ENCODE measurements at regions not wholly inside any gene's neighbourhood (a gene's known extent, or its start where the extent isn't known, plus 50 kb on each side); places are given as distances from the start of the nearest gene placed in this dataset.

DNA sequence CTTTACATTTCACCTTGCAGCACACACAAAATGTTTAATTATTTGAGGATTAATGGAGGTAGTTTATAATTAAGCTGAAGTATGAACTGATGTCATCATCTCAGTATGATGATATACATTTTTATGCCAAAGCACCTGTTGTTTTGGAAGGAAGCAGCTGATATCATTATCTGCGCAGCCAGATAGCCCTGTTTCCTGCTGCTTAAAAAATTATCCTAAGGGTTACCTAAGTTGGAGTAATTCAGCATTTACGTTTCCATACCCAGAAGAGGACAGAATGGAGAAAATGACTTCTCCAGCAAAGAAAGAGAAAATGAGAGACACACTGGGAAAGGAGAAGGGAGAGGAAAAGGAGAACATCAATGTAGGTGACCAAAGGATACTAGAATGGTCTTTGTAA lies 370.3 kb upstream of the PLSCR5 start:
- 84% methylated on average over 2 of the region's 2 CpGs; no CpG with 5 or more reads in 1 of the 2 experiments for WGBS, 2 experiments (ENCODE audit: insufficient coverage in 2 of 2)
- Histone ChIP-seq H3K4me1 (ENCODE audit: control insufficient read depth, insufficient read depth, low read length, poor library complexity, severe bottlenecking) (no peaks in the 10 kb centered on the region), H3K9me3 (ENCODE audit: control insufficient read depth, low read length) (no peaks in the 10 kb centered on the region), H3K4me3 (ENCODE audit: extremely low read depth, insufficient read depth, low read length, poor library complexity, severe bottlenecking) (no peak overlapping the region), H3K27ac (ENCODE audit: low read depth, low read length, severe bottlenecking) (no peak overlapping the region), H3K36me3 (ENCODE audit: control insufficient read depth, insufficient read depth, low read length) (no peaks in the 10 kb centered on the region)

DNA sequence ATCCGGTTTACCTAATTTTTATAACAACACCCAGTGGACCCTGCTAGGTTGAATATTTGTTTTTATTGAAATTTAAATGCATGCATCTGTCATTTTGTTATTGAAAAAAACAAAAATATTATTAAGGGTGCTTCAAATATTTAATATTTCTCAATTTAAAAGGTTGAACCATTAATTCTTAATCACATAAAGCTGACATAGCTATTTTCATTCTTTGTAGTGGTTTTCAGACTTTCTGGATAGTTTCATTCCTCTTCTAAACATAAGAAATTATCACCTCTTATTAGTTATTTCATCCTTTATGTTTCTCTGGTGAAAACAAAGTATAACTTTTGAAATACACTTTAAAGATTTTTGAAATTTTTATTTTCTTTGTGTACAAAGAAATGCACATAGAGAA lies 369.9 kb upstream of the PLSCR5 start:
- Histone ChIP-seq H3K27ac (ENCODE audit: low read depth, low read length, severe bottlenecking) (no peak overlapping the region), H3K4me3 (ENCODE audit: extremely low read depth, insufficient read depth, low read length, poor library complexity, severe bottlenecking) (no peak overlapping the region), H3K9me3 (ENCODE audit: control insufficient read depth, low read length) (no peaks in the 10 kb centered on the region), H3K4me1 (ENCODE audit: control insufficient read depth, insufficient read depth, low read length, poor library complexity, severe bottlenecking) (no peaks in the 10 kb centered on the region), H3K36me3 (ENCODE audit: control insufficient read depth, insufficient read depth, low read length) (no peaks in the 10 kb centered on the region)
- WGBS, 2 experiments (ENCODE audit: insufficient coverage in 2 of 2), result no CpG with 5 or more reads among the region's 1 CpG

DNA sequence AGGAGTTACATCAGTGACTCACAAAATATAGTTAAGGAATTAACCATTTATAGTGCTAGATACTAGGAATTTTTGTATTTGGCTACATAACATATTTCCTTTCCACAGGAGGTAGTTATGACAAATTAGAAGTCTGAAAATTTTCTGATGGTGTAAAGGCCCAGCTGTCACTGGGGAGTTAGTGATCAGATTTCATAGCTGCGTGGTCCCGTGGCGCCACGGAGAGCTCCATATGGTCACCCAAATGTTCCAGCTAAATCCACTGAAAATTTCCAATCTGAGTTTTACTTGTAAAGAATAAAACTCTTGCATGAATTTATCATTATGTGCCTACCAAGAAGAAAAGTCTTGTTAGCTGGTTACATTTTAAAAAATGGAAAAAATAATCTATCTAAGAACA lies 368.9 kb upstream of the PLSCR5 start:
- no peaks in the 10 kb centered on the region for H3K9me3 ChIP-seq (ENCODE audit: control insufficient read depth, low read length)
- no peaks in the 10 kb centered on the region for H3K36me3 ChIP-seq (ENCODE audit: control insufficient read depth, insufficient read depth, low read length)
- H3K4me1 ChIP-seq (ENCODE audit: control insufficient read depth, insufficient read depth, low read length, poor library complexity, severe bottlenecking), result peaks cover 8% of the 10 kb centered on the region
- H3K4me3 ChIP-seq (ENCODE audit: extremely low read depth, insufficient read depth, low read length, poor library complexity, severe bottlenecking), result no peak overlapping the region
- no peak overlapping the region for H3K27ac ChIP-seq (ENCODE audit: low read depth, low read length, severe bottlenecking)
- 100% methylated on average over 2 of the region's 4 CpGs; no CpG with 5 or more reads in 1 of the 2 experiments for WGBS, 2 experiments (ENCODE audit: insufficient coverage in 2 of 2)

DNA sequence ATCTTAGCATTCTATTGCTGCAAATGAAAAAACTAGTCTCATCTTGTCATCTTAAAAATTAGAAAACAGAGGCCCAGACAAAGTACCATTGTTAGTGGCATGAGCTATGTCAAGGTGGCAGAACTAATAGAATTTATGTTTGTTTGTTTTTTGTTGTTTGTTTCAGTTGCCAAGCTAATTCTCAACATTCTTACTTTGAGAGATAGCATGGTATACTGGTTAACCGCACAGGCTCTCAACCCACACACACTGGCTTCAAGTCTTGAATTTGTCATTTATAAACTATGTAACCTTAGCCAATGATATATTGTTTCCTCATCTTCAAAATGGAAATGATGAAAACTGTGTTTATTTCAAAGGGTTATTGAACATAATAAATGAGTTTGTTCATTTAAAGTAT lies 367.6 kb upstream of the PLSCR5 start:
- H3K36me3 ChIP-seq (ENCODE audit: control insufficient read depth, insufficient read depth, low read length), result no peaks in the 10 kb centered on the region
- no peak overlapping the region for H3K4me3 ChIP-seq (ENCODE audit: extremely low read depth, insufficient read depth, low read length, poor library complexity, severe bottlenecking)
- H3K9me3 ChIP-seq (ENCODE audit: control insufficient read depth, low read length), result no peaks in the 10 kb centered on the region
- WGBS, 2 experiments (ENCODE audit: insufficient coverage in 2 of 2), result no CpG with 5 or more reads among the region's 1 CpG
- no peak overlapping the region for H3K27ac ChIP-seq (ENCODE audit: low read depth, low read length, severe bottlenecking)
- H3K4me1 ChIP-seq (ENCODE audit: control insufficient read depth, insufficient read depth, low read length, poor library complexity, severe bottlenecking), result peaks cover 20% of the 10 kb centered on the region

DNA sequence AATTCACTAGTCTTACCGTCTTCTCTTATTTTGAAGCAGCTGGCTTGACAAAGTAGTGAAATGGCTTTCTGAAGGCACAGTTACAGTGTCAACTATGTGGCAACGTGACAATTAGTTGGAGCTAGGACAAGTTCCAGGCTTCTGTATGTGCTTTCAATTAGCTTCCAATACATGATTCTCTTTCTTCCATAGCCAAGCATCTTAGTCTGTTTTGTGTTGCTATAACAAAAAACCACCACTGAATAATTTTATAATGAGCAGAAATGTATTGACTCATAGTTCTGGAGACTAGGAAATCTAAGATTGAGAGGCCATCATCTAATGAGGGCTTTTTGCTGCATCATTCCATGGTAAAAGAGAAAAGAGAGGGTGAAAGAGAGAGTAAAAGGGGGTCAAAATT lies 365.1 kb upstream of the PLSCR5 start:
- Histone ChIP-seq H3K9me3 (ENCODE audit: control insufficient read depth, low read length) (no peaks in the 10 kb centered on the region), H3K4me3 (ENCODE audit: extremely low read depth, insufficient read depth, low read length, poor library complexity, severe bottlenecking) (no peak overlapping the region), H3K27ac (ENCODE audit: low read depth, low read length, severe bottlenecking) (no peak overlapping the region), H3K36me3 (ENCODE audit: control insufficient read depth, insufficient read depth, low read length) (no peaks in the 10 kb centered on the region), H3K4me1 (ENCODE audit: control insufficient read depth, insufficient read depth, low read length, poor library complexity, severe bottlenecking) (peaks cover 28% of the 10 kb centered on the region)
- 100% methylated on average over 2 of the region's 2 CpGs; no CpG with 5 or more reads in 1 of the 2 experiments for WGBS, 2 experiments (ENCODE audit: insufficient coverage in 2 of 2)

DNA sequence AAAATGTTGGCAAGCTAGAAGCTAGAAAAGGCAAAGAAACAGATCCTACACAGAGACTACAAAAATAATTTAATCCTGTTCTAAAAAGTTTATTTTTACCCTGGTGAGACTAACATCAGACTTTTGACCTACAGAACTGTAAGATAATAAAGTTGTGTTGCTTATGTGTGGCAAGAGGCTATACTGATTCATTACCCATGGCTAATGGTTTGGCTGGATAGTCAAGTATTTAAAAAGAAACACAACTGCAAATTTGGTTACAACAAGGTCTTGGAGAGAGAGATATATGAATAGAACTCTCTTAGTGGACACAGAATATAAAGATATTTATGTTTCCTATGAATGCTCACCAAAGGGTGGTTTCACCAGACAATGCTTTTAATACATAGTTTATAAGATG lies 364.2 kb upstream of the PLSCR5 start:
- no peaks in the 10 kb centered on the region for H3K9me3 ChIP-seq (ENCODE audit: control insufficient read depth, low read length)
- peak overlapping the region; percentile 97 for H3K27ac ChIP-seq (ENCODE audit: low read depth, low read length, severe bottlenecking)
- H3K4me3 ChIP-seq (ENCODE audit: extremely low read depth, insufficient read depth, low read length, poor library complexity, severe bottlenecking), result no peak overlapping the region
- H3K4me1 ChIP-seq (ENCODE audit: control insufficient read depth, insufficient read depth, low read length, poor library complexity, severe bottlenecking), result peaks cover 28% of the 10 kb centered on the region
- no peaks in the 10 kb centered on the region for H3K36me3 ChIP-seq (ENCODE audit: control insufficient read depth, insufficient read depth, low read length)

- no CpG with 5 or more reads among the region's 1 CpG for WGBS, 2 experiments (ENCODE audit: insufficient coverage in 2 of 2)
- peak overlapping the region; percentile 97 for H3K27ac ChIP-seq (ENCODE audit: low read depth, low read length, severe bottlenecking)
- no peaks in the 10 kb centered on the region for H3K9me3 ChIP-seq (ENCODE audit: control insufficient read depth, low read length)
- H3K36me3 ChIP-seq (ENCODE audit: control insufficient read depth, insufficient read depth, low read length), result no peaks in the 10 kb centered on the region
- peaks cover 28% of the 10 kb centered on the region for H3K4me1 ChIP-seq (ENCODE audit: control insufficient read depth, insufficient read depth, low read length, poor library complexity, severe bottlenecking)
- H3K4me3 ChIP-seq (ENCODE audit: extremely low read depth, insufficient read depth, low read length, poor library complexity, severe bottlenecking), result no peak overlapping the region
Observed at GRCh38 chr3:146968204-146968651, 363.1 kb upstream of the PLSCR5 start.

GRCh38 chr3:146967783-146968182 lies 362.6 kb upstream of the PLSCR5 start:
- Histone ChIP-seq H3K4me3 (ENCODE audit: extremely low read depth, insufficient read depth, low read length, poor library complexity, severe bottlenecking) (no peak overlapping the region), H3K36me3 (ENCODE audit: control insufficient read depth, insufficient read depth, low read length) (no peaks in the 10 kb centered on the region), H3K4me1 (ENCODE audit: control insufficient read depth, insufficient read depth, low read length, poor library complexity, severe bottlenecking) (peaks cover 28% of the 10 kb centered on the region), H3K27ac (ENCODE audit: low read depth, low read length, severe bottlenecking) (peak overlapping the region; percentile 97), H3K9me3 (ENCODE audit: control insufficient read depth, low read length) (no peaks in the 10 kb centered on the region)

- Histone ChIP-seq H3K4me3 (ENCODE audit: extremely low read depth, insufficient read depth, low read length, poor library complexity, severe bottlenecking) (no peak overlapping the region), H3K27ac (ENCODE audit: low read depth, low read length, severe bottlenecking) (no peak overlapping the region), H3K36me3 (ENCODE audit: control insufficient read depth, insufficient read depth, low read length) (no peaks in the 10 kb centered on the region), H3K4me1 (ENCODE audit: control insufficient read depth, insufficient read depth, low read length, poor library complexity, severe bottlenecking) (peaks cover 28% of the 10 kb centered on the region), H3K9me3 (ENCODE audit: control insufficient read depth, low read length) (no peaks in the 10 kb centered on the region)
- WGBS, 2 experiments (ENCODE audit: insufficient coverage in 2 of 2), result 83 to 92% methylated on average over 1 to 2 of the region's 3 CpGs
Observed at GRCh38 chr3:146966124-146966523, 361.0 kb upstream of the PLSCR5 start.

DNA sequence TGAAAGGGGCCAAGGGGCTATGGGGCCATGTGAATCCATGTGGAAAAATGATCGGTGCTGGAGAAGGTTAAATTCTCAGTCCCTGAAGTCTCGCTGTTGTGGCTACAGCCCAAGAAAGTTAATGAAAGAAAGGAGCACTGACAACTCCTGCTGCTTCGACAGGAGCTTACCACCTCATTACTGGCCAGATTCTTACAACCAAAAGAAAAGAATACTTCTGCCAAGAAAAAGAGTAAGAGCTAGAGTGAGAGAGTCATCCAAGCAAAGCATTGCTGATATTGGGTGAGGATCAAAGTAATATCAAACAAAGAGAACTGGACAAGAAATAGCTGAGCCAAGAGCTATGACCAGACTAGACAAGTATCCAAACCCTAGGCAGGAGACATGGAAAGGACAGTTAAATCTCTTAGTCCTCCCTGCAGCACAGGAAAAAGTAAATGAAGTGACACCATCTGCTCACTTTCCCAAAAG lies 348.4 kb upstream of the PLSCR5 start:
- Histone ChIP-seq H3K9me3 (ENCODE audit: control insufficient read depth, low read length) (no peaks in the 10 kb centered on the region), H3K4me3 (ENCODE audit: extremely low read depth, insufficient read depth, low read length, poor library complexity, severe bottlenecking) (no peak overlapping the region), H3K4me1 (ENCODE audit: control insufficient read depth, insufficient read depth, low read length, poor library complexity, severe bottlenecking) (no peaks in the 10 kb centered on the region), H3K36me3 (ENCODE audit: control insufficient read depth, insufficient read depth, low read length) (no peaks in the 10 kb centered on the region), H3K27ac (ENCODE audit: low read depth, low read length, severe bottlenecking) (no peak overlapping the region)
- WGBS, 2 experiments (ENCODE audit: insufficient coverage in 2 of 2), result 61% methylated on average over 2 of the region's 3 CpGs; no CpG with 5 or more reads in 1 of the 2 experiments

- WGBS, 2 experiments (ENCODE audit: insufficient coverage in 2 of 2), result 82% methylated on average over 2 of the region's 8 CpGs; no CpG with 5 or more reads in 1 of the 2 experiments
Observed at GRCh38 chr3:146948985-146949384, 343.8 kb upstream of the PLSCR5 start.

More at GRCh38 chr3:146948985-146949384, 343.8 kb upstream of the PLSCR5 start:
- Histone ChIP-seq H3K9me3 (ENCODE audit: control insufficient read depth, low read length) (no peaks in the 10 kb centered on the region), H3K4me1 (ENCODE audit: control insufficient read depth, insufficient read depth, low read length, poor library complexity, severe bottlenecking) (no peaks in the 10 kb centered on the region), H3K27ac (ENCODE audit: low read depth, low read length, severe bottlenecking) (no peak overlapping the region), H3K4me3 (ENCODE audit: extremely low read depth, insufficient read depth, low read length, poor library complexity, severe bottlenecking) (no peak overlapping the region), H3K36me3 (ENCODE audit: control insufficient read depth, insufficient read depth, low read length) (no peaks in the 10 kb centered on the region)

Measured in mesodermal cell (in vitro differentiated cells).